Neural cell (in vitro differentiated cells): ENCODE measurements at regions not wholly inside any gene's neighbourhood (a gene's known extent, or its start where the extent isn't known, plus 50 kb on each side); places are given as distances from the start of the nearest gene placed in this dataset.

Source experiments
- H2AFZ ChIP-seq: fragments of 200-600, 300-800 bp; sonication (generic), shearing (Covaris generic); 2 replicates; pipeline ENCODE4 v1.6.0; 2014; ENCODE audit warnings: low read depth, mild to moderate bottlenecking, antibody characterized with exemption, low read length, moderate library complexity
- H3F3A ChIP-seq: fragments of 200-600 bp; shearing (Covaris generic); 2 replicates; pipeline ENCODE4 v1.6.1; 2016; ENCODE audit warnings: mild to moderate bottlenecking, moderate library complexity, mixed read lengths, antibody characterized with exemption, low read length; ENCODE audit not compliant: insufficient read depth, poor library complexity, severe bottlenecking
- H3K27ac ChIP-seq: fragments of 200-600, 300-800 bp; sonication (generic), shearing (Covaris generic); 2 replicates; pipeline ENCODE4 v1.5.1; 2014; ENCODE audit warnings: mild to moderate bottlenecking, low read length, moderate library complexity
- H3K27me3 ChIP-seq: fragments of 300-800, 200-600 bp; sonication (generic), shearing (Covaris generic); 2 replicates; pipeline ENCODE4 v1.6.0; 2014; ENCODE audit warnings: mild to moderate bottlenecking, low read depth, low read length, moderate library complexity; ENCODE audit not compliant: insufficient read depth
- H3K36me3 ChIP-seq: fragments of 300-800, 200-600 bp; sonication (generic), shearing (Covaris generic); 2 replicates; pipeline ENCODE4 v1.5.1; 2014; ENCODE audit warnings: mild to moderate bottlenecking, antibody characterized with exemption, low read length, moderate library complexity; ENCODE audit not compliant: insufficient read depth
- H3K4me2 ChIP-seq: fragments of 300-800, 200-600 bp; sonication (generic), shearing (Covaris generic); 2 replicates; pipeline ENCODE4 v1.6.0; 2014; ENCODE audit warnings: mild to moderate bottlenecking, low read length
- H3K4me3 ChIP-seq: fragments of 300-800, 200-600 bp; sonication (generic), shearing (Covaris generic); 2 replicates; pipeline ENCODE4 v1.5.1; 2014; ENCODE audit warnings: mild to moderate bottlenecking, low read length, moderate library complexity
- H3K79me2 ChIP-seq: fragments of 200-600 bp; shearing (Covaris generic); replicated peaks from 2 replicates; pipeline ENCODE4 v1.6.0; 2014; ENCODE audit warnings: mild to moderate bottlenecking, low read length, moderate library complexity; ENCODE audit not compliant: insufficient read depth
- H3K9ac ChIP-seq: fragments of 300-800, 200-600 bp; sonication (generic), shearing (Covaris generic); 2 replicates; pipeline ENCODE4 v1.6.1; 2016; ENCODE audit warnings: mild to moderate bottlenecking, low read length, mixed read lengths
- H3K9me2 ChIP-seq: fragments of 200-600 bp; shearing (Covaris generic); 2 replicates; pipeline ENCODE4 v1.6.1; 2016; ENCODE audit warnings: mild to moderate bottlenecking, low read length, mixed read lengths; ENCODE audit not compliant: insufficient read depth
- H3K9me3 ChIP-seq: fragments of 200-600, 300-800 bp; sonication (generic), shearing (Covaris generic); 2 replicates; pipeline ENCODE4 v1.6.1; 2016; ENCODE audit warnings: mild to moderate bottlenecking, mixed run types, low read length, moderate library complexity, mixed read lengths
- H4K20me1 ChIP-seq: fragments of 200-600 bp; shearing (Covaris generic); 2 replicates; pipeline ENCODE4 v1.6.1; 2016; ENCODE audit warnings: mild to moderate bottlenecking, mixed run types; ENCODE audit not compliant: insufficient read depth
- EP300 ChIP-seq: fragments of 450-650 bp; conservative IDR thresholded peaks from 2 replicates; pipeline ENCODE4 v1.6.1; 2014; ENCODE audit warnings: antibody characterized with exemption, mild to moderate bottlenecking, moderate library complexity; ENCODE audit not compliant: poor library complexity, severe bottlenecking
- EZH2 ChIP-seq: fragments of 200-600, 300-800 bp; shearing (Covaris generic), sonication (generic); IDR thresholded peaks from 2 replicates; pipeline ENCODE4 v1.6.1; 2014; ENCODE audit warnings: antibody characterized with exemption, low read length, borderline replicate concordance, mild to moderate bottlenecking; ENCODE audit not compliant: insufficient read depth, poor library complexity, severe bottlenecking
- MXI1 ChIP-seq: fragments of 450-650 bp; conservative IDR thresholded peaks from 2 replicates; pipeline ENCODE4 v1.6.1; 2014; ENCODE audit warnings: antibody characterized with exemption, mild to moderate bottlenecking; ENCODE audit not compliant: poor library complexity, severe bottlenecking
- POLR2AphosphoS5 ChIP-seq: IDR thresholded peaks from 2 replicates; pipeline ENCODE4 v1.6.1; 2012
- RAD21 ChIP-seq: fragments of 450-650 bp; conservative IDR thresholded peaks from 2 replicates; pipeline ENCODE4 v1.6.1; 2014; ENCODE audit warnings: antibody characterized with exemption, mild to moderate bottlenecking, moderate library complexity
- REST ChIP-seq: IDR thresholded peaks from 2 replicates; pipeline ENCODE4 v1.6.1; 2012; ENCODE audit warnings: borderline replicate concordance
- SMC3 ChIP-seq: fragments of 450-650 bp; conservative IDR thresholded peaks from 2 replicates; pipeline ENCODE4 v1.6.1; 2014; ENCODE audit warnings: antibody characterized with exemption, mild to moderate bottlenecking, moderate library complexity; ENCODE audit not compliant: poor library complexity
- TAF1 ChIP-seq: IDR thresholded peaks from 2 replicates; pipeline ENCODE4 v1.6.1; 2012; ENCODE audit warnings: low read depth
- TF ChIP-seq, protein P1 (sequence below): fragments of 450-650 bp; IDR thresholded peaks from 2 replicates; pipeline ENCODE4 v1.5.1; 2014; ENCODE audit warnings: antibody characterized with exemption, mild to moderate bottlenecking, moderate library complexity; ENCODE audit not compliant: poor library complexity, severe bottlenecking

DNA sequence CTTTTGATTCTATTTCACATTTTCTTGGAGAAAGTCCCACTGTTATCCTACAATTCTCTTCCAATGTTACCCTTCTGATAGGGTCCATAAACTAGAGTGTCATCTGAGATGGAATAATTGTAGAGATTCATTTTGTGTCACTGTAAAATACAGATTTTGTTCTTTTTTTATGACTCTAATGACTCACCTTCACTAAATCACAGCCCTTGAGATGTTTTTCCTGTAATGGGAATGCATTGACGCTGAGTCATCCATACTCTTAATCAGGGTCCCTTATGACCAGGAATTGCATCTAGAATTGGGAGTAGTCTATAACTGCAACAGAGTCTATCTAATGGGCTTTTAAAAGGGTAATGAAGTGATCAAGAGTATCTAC lies 315.5 kb downstream of the TGFB2 start:
- no peaks in the 10 kb centered on the region for H3K27me3 ChIP-seq
- no peak overlapping the region for H3K9ac ChIP-seq
- H3F3A ChIP-seq: no peaks in the 10 kb centered on the region
- TF ChIP-seq EP300 (no peak), TAF1 (no peak), POLR2AphosphoS5 (no peak), EZH2 (no peak), RAD21 (no peak), SMC3 (no peak), REST (no peak)
- TF ChIP-seq, protein P1, sequence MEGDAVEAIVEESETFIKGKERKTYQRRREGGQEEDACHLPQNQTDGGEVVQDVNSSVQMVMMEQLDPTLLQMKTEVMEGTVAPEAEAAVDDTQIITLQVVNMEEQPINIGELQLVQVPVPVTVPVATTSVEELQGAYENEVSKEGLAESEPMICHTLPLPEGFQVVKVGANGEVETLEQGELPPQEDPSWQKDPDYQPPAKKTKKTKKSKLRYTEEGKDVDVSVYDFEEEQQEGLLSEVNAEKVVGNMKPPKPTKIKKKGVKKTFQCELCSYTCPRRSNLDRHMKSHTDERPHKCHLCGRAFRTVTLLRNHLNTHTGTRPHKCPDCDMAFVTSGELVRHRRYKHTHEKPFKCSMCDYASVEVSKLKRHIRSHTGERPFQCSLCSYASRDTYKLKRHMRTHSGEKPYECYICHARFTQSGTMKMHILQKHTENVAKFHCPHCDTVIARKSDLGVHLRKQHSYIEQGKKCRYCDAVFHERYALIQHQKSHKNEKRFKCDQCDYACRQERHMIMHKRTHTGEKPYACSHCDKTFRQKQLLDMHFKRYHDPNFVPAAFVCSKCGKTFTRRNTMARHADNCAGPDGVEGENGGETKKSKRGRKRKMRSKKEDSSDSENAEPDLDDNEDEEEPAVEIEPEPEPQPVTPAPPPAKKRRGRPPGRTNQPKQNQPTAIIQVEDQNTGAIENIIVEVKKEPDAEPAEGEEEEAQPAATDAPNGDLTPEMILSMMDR: no peak
- H2AFZ ChIP-seq: no peak overlapping the region
- H3K4me2 ChIP-seq: no peak overlapping the region
- H3K79me2 ChIP-seq: no peaks in the 10 kb centered on the region
- H3K36me3 ChIP-seq: no peaks in the 10 kb centered on the region
- no peaks in the 10 kb centered on the region for H3K9me3 ChIP-seq
- H3K27ac ChIP-seq: no peak overlapping the region
- no peak overlapping the region for H3K4me3 ChIP-seq
- H3K9me2 ChIP-seq: no peaks in the 10 kb centered on the region
- no peaks in the 10 kb centered on the region for H4K20me1 ChIP-seq

GRCh38 chr1:218661411-218661810 lies 316.3 kb downstream of the TGFB2 start:
- H3K27me3 ChIP-seq: no peaks in the 10 kb centered on the region
- no peak overlapping the region for H2AFZ ChIP-seq
- no peak overlapping the region for H3K4me2 ChIP-seq
- no peak overlapping the region for H3K9ac ChIP-seq
- no peaks in the 10 kb centered on the region for H3K79me2 ChIP-seq
- H3K4me3 ChIP-seq: no peak overlapping the region
- no peaks in the 10 kb centered on the region for H3K9me3 ChIP-seq
- no peak overlapping the region for H3K27ac ChIP-seq
- H4K20me1 ChIP-seq: no peaks in the 10 kb centered on the region
- H3K36me3 ChIP-seq: no peaks in the 10 kb centered on the region
- no peak for TF ChIP-seq MXI1
- TF ChIP-seq EP300: no peak
- TF ChIP-seq, protein P1: no peak
- no peak for TF ChIP-seq REST
- TF ChIP-seq SMC3: no peak
- no peak for TF ChIP-seq TAF1
- no peak for TF ChIP-seq EZH2
- no peaks in the 10 kb centered on the region for H3F3A ChIP-seq
- no peaks in the 10 kb centered on the region for H3K9me2 ChIP-seq
